Uterus (tissue), 2 donors: ENCODE measurements at regions not wholly inside any gene's neighbourhood (a gene's known extent, or its start where the extent isn't known, plus 50 kb on each side); places are given as distances from the start of the nearest gene placed in this dataset.

Source experiments
- CTCF ChIP-seq, 4 experiments: fragments of 200-600 bp in 2 of 4; fragments of 450-650 bp in 2 of 4; sonication (generic) in 2 of 4; IDR thresholded peaks; one replicate each; pipeline ENCODE4 v1.5.1; 2016 to 2019; ENCODE audit warnings: antibody characterized with exemption in 4 of 4, mild to moderate bottlenecking in 2 of 4, moderate library complexity in 1 of 4
- POLR2A ChIP-seq, 2 donors: fragments of 450-650 bp; IDR thresholded peaks; one replicate each; pipeline ENCODE4 v1.6.1; 2016; ENCODE audit warnings: antibody characterized with exemption in 2 of 2, mild to moderate bottlenecking in 1 of 2, moderate library complexity in 1 of 2

DNA sequence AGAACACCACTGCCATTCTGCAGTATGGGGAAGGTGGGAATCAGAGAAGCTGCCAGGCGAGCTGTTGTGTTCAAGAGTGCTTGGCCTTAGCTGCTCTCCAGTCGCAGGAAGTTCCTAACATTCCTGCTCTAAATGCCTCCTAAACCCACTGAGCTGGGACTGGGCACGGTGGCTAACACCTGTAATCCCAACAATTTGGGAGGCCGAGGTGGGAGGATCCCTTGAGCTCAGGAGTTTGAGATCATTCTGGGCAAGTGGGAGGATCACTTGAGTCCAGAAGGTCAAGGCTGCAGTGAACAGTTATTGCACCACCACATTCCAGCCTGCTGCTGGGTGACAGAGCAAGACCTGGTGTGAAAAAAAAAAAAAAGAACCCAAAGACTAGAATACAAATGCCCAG is 690.3 kb upstream of the FAM241A start:
- TF ChIP-seq CTCF (IDR thresholded peaks at IDR 0.05) (no peak), POLR2A (IDR thresholded peaks at IDR 0.05) (no peak)
